Glomerular endothelial cell (primary cell): ENCODE measurements at regions not wholly inside any gene's neighbourhood (a gene's known extent, or its start where the extent isn't known, plus 50 kb on each side); places are given as distances from the start of the nearest gene placed in this dataset.

Source experiments
- DNase-seq: peaks from one replicate; pipeline ENCODE4 v3.0.0-alpha.2; 2011; ENCODE audit warnings: low read depth, low spot score; ENCODE audit errors: extremely low read depth

GRCh38 chr18:45412577-45412976, 202.7 kb upstream of the SLC14A2 start:
- DNase-seq: no peak

GRCh38 chr18:45413180-45413836, 202.0 kb upstream of the SLC14A2 start:
- DNase-seq: no peak

GRCh38 chr18:45415614-45416013, 199.7 kb upstream of the SLC14A2 start:
- DNase-seq: no peak

- no peak for DNase-seq
These were observed 199.1 kb upstream of the SLC14A2 start for GRCh38 chr18:45416168-45416567.

- no peak for DNase-seq
These were observed 197.9 kb upstream of the SLC14A2 start for GRCh38 chr18:45417392-45417791.

GRCh38 chr18:45423659-45424058, 191.6 kb upstream of the SLC14A2 start:
- no peak for DNase-seq

- no peak for DNase-seq
These were observed 185.2 kb upstream of the SLC14A2 start for GRCh38 chr18:45430041-45430440.

GRCh38 chr18:45435810-45436209, 179.5 kb upstream of the SLC14A2 start:
- DNase-seq: no peak

- no peak for DNase-seq
These were observed 177.9 kb upstream of the SLC14A2 start for GRCh38 chr18:45437366-45437765.

- no peak for DNase-seq
These were observed 175.2 kb upstream of the SLC14A2 start for GRCh38 chr18:45439851-45440645.

- DNase-seq: no peak
These were observed 174.0 kb upstream of the SLC14A2 start for GRCh38 chr18:45441110-45441847.

- no peak for DNase-seq
These were observed 171.2 kb upstream of the SLC14A2 start for GRCh38 chr18:45444040-45444439.

GRCh38 chr18:45447355-45448265, 167.7 kb upstream of the SLC14A2 start:
- no peak for DNase-seq

- DNase-seq: no peak
These were observed 166.4 kb upstream of the SLC14A2 start for GRCh38 chr18:45448871-45449270.

GRCh38 chr18:45449418-45450227, 165.7 kb upstream of the SLC14A2 start:
- no peak for DNase-seq

GRCh38 chr18:45456090-45457021, 158.9 kb upstream of the SLC14A2 start:
- no peak for DNase-seq

- no peak for DNase-seq
These were observed 157.2 kb upstream of the SLC14A2 start for GRCh38 chr18:45458033-45458432.

- DNase-seq: no peak
These were observed 153.1 kb upstream of the SLC14A2 start for GRCh38 chr18:45462179-45462578.

- DNase-seq: no peak
These were observed 151.8 kb upstream of the SLC14A2 start for GRCh38 chr18:45463451-45463850.
